HG03432 (cell line): ENCODE measurements at regions not wholly inside any gene's neighbourhood (a gene's known extent, or its start where the extent isn't known, plus 50 kb on each side); places are given as distances from the start of the nearest gene placed in this dataset.
"Not testable (repeated sequence)": the region's sequence is repeated elsewhere in the genome, so short reads cannot be mapped to it uniquely, and the experiment has no call there.

Source experiments
- ATAC-seq: cut with Tn5 transposase; IDR thresholded peaks from one replicate; pipeline ENCODE4 v1.9.1; 2021; ENCODE audit warnings: mild to moderate bottlenecking, moderate library complexity; ENCODE audit not compliant: unreplicated experiment

DNA sequence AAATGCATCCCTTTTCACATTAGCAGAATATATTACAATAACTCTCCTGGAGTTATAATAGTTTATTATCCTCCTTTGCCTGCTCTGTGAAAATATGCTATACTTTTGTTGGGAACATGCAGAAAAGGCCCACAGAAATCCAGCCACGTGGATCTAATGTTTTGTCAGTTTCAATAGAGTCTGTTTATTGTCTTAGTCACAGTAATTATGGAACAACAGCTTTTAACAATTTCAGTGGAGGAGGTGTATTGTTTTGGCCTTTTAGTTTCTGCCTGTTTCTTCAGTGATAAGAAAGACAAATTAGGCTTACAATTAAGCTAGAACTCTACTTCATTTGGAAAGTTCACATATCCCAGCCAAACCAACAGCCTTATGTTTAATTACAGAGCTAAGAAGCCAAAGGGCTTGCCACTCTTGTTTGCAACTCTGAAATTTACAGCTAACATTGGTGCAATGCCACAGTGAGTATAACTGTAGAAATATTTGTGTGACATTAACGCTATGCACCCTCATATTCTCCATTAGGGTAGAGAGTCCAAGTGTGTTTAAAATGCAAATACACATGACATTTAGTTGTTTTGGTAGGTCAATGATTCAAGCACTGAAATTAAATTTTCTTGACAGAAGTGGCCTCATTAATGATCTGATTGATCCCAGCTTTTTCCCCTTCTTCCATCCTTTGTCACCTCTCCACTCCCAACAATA lies 175.8 kb downstream of the USP46 start:
- no peak for ATAC-seq

DNA sequence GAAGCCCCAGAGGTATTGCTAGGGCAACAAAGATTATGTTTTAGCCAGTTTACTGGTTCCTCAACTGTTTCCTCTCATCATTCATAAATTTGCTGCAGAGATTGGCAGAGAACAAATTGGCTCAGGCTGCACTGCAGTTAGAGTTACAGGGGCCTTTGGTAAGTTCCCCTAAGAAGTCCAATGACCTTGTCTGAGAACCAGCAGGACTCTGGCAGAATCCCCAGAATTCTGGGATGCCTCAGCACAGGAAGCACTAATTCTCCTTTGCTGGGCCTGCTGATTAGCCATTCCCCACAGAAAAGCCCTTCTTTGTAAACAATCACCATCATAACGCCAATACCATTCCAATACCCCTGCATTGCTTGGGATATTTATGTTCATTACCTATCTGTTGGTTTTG lies 151.3 kb downstream of the USP46 start:
- no peak for ATAC-seq

DNA sequence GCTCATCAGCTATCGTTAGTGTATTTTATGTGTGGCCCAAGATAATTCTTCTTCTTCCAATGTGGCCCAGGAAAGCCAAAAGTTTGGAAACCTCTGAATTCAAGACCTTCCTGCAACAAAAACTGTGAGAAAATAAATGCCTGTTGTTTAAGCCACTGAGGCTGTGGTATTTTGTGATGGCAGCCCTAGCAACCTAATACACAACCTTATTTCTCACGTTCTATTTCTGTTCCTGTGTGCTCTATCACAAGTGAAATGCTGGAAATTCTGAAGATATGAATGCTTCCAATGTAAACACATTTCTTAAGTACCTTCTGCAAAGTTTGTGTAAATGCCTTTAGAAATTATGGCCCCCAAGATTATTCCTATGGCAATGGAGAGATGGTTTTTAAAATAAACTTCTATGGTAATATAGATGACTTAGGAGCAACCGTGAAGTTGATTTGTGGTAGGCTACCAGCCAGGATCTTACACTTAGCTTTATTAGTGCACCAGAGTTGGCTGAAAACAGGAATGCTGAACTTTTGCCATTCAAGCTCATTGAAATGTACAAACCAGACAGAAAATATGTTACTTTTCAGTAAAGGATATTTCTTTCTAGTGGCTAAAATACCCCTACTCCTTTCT lies 148.0 kb downstream of the USP46 start:
- no peak for ATAC-seq

DNA sequence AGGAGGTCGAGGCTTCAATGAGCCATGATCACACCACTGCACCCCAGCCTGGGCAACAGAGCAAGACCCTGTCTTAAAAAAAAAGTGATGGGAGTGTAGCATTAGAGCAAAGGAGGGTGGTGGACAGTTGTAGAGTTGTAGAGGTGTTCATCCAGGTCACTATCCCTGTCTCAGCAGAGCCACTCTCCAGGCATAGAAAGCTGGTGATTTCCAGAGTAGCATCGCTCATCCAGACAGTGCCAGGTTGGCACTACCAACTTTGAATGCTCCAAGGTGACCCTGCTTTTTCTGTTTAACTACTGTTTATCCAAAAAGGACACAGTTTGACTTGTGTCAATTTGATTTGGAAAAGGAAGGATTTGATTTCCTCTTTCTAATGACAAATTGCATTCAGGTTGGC lies 147.3 kb downstream of the USP46 start:
- ATAC-seq, result no peak

DNA sequence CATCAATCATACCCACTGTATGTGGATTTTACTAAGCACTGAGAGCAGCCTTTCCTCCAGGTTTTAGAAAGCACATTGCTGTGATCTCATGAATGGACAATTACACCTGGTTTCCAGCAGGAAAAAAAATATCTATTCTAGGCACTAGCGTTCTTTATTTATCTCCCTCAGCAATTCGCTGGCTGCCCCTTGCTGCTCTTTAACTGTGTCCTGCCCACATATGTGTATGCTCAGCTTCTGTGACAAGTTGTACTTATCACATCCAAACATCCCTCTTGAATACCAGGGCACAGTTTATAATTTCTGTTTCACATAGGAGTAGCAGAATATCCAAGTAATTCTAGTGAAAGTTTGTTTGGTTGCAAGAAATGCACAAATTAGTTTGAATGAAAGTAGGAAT lies 146.8 kb downstream of the USP46 start:
- no peak for ATAC-seq

DNA sequence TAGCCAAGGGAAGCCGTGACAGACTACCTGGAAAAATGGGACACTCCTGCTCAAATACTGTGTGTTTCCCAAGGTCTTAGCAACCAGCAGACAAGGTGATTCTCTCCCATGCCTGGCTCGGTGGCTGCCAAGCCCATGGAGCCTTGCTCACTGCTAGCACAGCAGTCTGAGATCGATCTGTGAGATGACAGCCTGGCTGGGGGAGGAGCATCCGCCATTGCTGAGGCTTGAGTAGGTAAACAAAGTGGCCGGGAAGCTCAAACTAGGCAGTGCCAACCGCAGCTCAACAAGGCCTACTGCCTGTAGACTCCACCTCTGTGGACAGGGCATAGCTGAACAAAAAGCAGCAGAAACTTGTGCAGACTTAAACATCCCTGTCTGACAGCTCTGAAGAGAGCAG lies 137.0 kb downstream of the USP46 start:
- ATAC-seq, result not testable (repeated sequence)

DNA sequence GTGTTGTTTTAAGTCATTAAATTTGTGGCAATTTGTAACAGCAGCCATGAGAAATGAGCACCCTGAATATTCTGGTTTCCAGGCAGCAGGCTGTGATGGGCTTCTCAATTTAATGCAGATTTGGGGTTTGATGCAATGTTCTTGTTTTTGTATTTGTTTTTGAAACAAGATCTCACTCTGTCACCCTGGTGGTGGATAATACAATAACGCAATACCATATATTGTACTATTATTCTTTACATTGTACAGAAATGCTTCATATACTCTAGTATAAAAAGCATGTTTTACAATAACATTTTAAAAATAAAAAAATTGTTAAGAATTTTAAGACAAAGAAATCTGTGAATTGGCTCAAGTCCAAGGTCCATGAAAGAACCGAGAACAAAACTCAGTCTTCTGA lies 129.1 kb downstream of the USP46 start:
- ATAC-seq, result no peak

DNA sequence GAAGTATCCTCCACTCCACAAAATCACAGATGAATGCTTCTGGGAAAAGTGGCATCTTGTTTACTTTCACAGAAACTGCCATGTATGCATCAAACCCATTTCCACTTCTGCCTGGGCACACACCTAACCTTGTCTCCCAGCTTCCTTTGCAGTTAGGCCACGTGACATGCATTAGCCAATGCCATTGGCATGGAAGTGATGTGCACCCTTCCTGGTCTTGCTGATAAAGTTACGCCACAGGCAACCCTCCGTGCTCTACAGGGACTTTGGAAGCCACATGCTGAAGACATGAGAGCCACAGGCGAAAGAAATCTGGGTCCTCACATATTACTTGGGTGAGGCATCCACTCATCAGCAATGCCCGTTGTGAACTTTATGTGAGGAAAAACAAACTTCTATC lies 123.3 kb downstream of the USP46 start:
- ATAC-seq, result no peak
